ENCODE measurements at regions not wholly inside any gene's neighbourhood (a gene's known extent, or its start where the extent isn't known, plus 50 kb on each side); places are given as distances from the start of the nearest gene placed in this dataset.

DNA sequence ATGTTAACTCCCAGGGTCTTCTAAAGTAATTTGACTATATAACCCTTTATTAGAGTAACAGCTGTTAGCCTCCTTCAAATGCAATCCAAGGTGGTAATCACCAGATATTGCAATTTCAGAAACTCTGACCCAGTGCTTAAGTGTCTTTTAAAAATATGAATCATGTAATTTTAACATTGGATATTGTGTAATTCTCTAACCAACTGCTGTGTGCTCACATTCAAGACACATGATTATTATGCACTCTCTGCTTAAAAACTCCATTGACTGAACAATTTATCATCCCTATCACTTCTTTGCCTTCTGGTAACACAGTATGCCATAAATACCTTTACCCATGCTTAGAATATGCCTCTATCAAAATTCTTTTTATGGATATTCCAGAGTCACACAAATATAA, 537.4 kb upstream of the RGS18 start:
- TF ChIP-seq CTCF (IDR thresholded peaks at IDR 0.05) (no peak), POLR2A (IDR thresholded peaks at IDR 0.05) (no peak)
